ENCODE measurements at regions not wholly inside any gene's neighbourhood (a gene's known extent, or its start where the extent isn't known, plus 50 kb on each side); places are given as distances from the start of the nearest gene placed in this dataset.

DNA sequence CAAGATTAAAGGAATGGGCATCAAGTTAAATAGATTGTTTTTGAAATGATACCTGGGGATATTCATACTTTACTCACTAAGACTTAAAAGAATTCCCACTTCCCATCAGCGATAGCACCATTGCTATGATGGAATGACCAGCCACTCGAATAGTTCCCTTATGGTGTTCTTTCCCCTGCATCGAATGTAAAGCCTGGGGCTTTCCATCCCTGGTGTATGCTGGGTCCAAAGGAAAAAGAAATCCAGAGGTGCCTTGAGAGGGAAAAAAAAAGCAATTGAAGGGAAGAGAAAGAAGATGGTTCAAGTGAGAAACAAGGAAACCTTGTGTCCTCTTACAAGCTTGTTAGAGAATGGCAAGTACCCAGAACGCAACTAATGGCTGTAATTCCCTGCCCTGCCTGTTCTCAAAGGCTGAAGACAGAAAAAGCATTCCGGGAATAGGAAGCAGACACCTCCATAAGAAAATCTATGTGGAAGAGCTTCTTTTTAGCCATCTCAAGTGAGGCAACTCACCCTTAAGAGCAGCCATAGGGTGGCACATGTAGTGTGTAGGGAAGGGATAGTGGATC lies 351.1 kb upstream of the DAB2 start:
- in situ Hi-C loops (cut with HindIII; ENCODE audit: low sequenced_read_pairs): no loop called here
- no peak for DNase-seq (ENCODE audit: low read depth, low spot score)
- TF ChIP-seq, protein P1, sequence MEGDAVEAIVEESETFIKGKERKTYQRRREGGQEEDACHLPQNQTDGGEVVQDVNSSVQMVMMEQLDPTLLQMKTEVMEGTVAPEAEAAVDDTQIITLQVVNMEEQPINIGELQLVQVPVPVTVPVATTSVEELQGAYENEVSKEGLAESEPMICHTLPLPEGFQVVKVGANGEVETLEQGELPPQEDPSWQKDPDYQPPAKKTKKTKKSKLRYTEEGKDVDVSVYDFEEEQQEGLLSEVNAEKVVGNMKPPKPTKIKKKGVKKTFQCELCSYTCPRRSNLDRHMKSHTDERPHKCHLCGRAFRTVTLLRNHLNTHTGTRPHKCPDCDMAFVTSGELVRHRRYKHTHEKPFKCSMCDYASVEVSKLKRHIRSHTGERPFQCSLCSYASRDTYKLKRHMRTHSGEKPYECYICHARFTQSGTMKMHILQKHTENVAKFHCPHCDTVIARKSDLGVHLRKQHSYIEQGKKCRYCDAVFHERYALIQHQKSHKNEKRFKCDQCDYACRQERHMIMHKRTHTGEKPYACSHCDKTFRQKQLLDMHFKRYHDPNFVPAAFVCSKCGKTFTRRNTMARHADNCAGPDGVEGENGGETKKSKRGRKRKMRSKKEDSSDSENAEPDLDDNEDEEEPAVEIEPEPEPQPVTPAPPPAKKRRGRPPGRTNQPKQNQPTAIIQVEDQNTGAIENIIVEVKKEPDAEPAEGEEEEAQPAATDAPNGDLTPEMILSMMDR (IDR thresholded peaks at IDR 0.05; ENCODE audit: low read depth, low read length): no peak
- no peak overlapping the region for H3K4me3 ChIP-seq (ENCODE audit: low read depth, low read length)

GRCh38 chr5:39775086-39775796 lies 350.5 kb upstream of the DAB2 start:
- in situ Hi-C loops (cut with HindIII; ENCODE audit: low sequenced_read_pairs): no loop called here
- peak; percentile 85 for DNase-seq (ENCODE audit: low read depth, low spot score)
- H3K4me3 ChIP-seq (ENCODE audit: low read depth, low read length): no peak overlapping the region
- TF ChIP-seq, protein P1 (IDR thresholded peaks at IDR 0.05; ENCODE audit: low read depth, low read length): no peak

DNA sequence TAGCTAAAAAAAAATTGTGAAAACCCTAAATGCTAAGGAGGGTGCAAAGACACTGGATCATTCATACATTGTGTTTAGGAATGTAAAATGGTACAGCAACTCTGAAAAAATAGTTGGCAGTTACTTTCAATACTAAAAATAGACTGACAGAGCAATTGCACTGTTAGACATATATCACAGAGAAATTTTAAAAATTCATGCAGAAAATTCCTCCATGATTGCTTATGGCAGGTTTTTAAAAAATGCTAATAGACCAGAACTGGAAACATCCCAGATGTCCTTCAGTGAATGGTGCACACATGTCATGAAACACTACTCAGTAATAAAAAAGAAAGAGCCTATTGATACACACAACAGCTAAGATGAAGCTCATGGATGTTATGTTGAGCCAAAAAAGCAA lies 349.8 kb upstream of the DAB2 start:
- TF ChIP-seq, protein P1 (IDR thresholded peaks at IDR 0.05; ENCODE audit: low read depth, low read length): no peak

DNA sequence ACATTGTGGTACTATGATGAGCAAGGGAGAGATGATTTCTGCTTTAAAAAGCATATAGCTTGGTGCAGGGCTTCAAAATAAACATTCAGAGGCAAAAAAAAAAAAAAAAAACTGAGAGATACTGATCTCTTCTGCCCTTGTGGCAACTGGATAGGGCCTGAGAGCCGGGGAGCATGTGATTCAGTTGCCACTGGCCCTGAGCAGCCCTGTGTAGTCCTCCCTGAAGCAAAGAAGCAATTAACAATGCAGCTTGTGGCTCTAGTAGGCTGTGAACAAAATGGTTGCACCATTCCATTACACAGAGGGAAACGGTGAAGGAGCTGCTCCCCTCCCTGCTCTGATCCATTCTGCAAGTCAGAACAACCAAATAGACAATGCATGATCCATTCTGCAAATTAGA lies 347.5 kb upstream of the DAB2 start:
- in situ Hi-C loops (cut with HindIII; ENCODE audit: low sequenced_read_pairs): no loop called here
- TF ChIP-seq, protein P1 (IDR thresholded peaks at IDR 0.05; ENCODE audit: low read depth, low read length): no peak
- no peak for DNase-seq (ENCODE audit: low read depth, low spot score)
- H3K4me3 ChIP-seq (ENCODE audit: low read depth, low read length): no peak overlapping the region

More for the DNA sequence above, 349.8 kb upstream of the DAB2 start:
- DNase-seq (ENCODE audit: low read depth, low spot score): no peak
- no peak overlapping the region for H3K4me3 ChIP-seq (ENCODE audit: low read depth, low read length)
- in situ Hi-C loops (cut with HindIII; ENCODE audit: low sequenced_read_pairs): no loop called here

- no peak for DNase-seq (ENCODE audit: low read depth, low spot score)
- in situ Hi-C loops (cut with HindIII; ENCODE audit: low sequenced_read_pairs): no loop called here
- H3K4me3 ChIP-seq (ENCODE audit: low read depth, low read length): no peak overlapping the region
- TF ChIP-seq, protein P1 (IDR thresholded peaks at IDR 0.05; ENCODE audit: low read depth, low read length): no peak
Measured at GRCh38 chr5:39767916-39768315, 343.1 kb upstream of the DAB2 start.

- in situ Hi-C loops (cut with HindIII; ENCODE audit: low sequenced_read_pairs): no loop called here
- TF ChIP-seq, protein P1 (IDR thresholded peaks at IDR 0.05; ENCODE audit: low read depth, low read length): no peak
Measured at GRCh38 chr5:39765366-39765765, 340.6 kb upstream of the DAB2 start.

More at GRCh38 chr5:39765366-39765765, 340.6 kb upstream of the DAB2 start:
- H3K4me3 ChIP-seq (ENCODE audit: low read depth, low read length): no peak overlapping the region
- DNase-seq (ENCODE audit: low read depth, low spot score): peak; percentile 78
